Prostate gland (tissue), 2 donors: ENCODE measurements at regions not wholly inside any gene's neighbourhood (a gene's known extent, or its start where the extent isn't known, plus 50 kb on each side); places are given as distances from the start of the nearest gene placed in this dataset.

Experiments
- DNase-seq: peaks from one replicate; pipeline ENCODE4 v3.0.0-alpha.2; 2019; ENCODE audit warnings: low spot score
- H3K27ac ChIP-seq, 2 donors: fragments of 200-600 bp; sonication (generic); 2 replicates each; pipeline ENCODE4 v1.5.1; 2017 to 2019
- H3K27me3 ChIP-seq: fragments of 200-600 bp; sonication (generic); replicated peaks from 2 replicates; pipeline ENCODE4 v1.5.1; 2019; ENCODE audit not compliant: insufficient read depth
- H3K36me3 ChIP-seq, 2 donors: fragments of 200-600 bp; sonication (generic); 1 replicate in 1 of 2; 2 replicates in 1 of 2; pipeline versions ENCODE4 v1.5.1 to v1.8.1; 2017 to 2019
- H3K4me1 ChIP-seq: fragments of 200-600 bp; sonication (generic); replicated peaks from 2 replicates; pipeline ENCODE4 v1.5.1; 2019
- H3K4me3 ChIP-seq, 2 donors: fragments of 200-600 bp; sonication (generic); 2 replicates each; pipeline ENCODE4 v1.5.1; 2017 to 2019
- H3K9me3 ChIP-seq: fragments of 200-600 bp; sonication (generic); 2 replicates; pipeline ENCODE4 v1.5.1; 2017
- CTCF ChIP-seq, 4 experiments: fragments of 200-600 bp in 2 of 4; fragments of 450-650 bp in 2 of 4; sonication (generic) in 2 of 4; IDR thresholded peaks; 1 replicate in 3 of 4; 2 replicates in 1 of 4; pipeline ENCODE4 v1.5.1; 2016 to 2019; ENCODE audit warnings: antibody characterized with exemption in 4 of 4, mild to moderate bottlenecking in 2 of 4, moderate library complexity in 2 of 4
- POLR2A ChIP-seq: fragments of 450-650 bp; IDR thresholded peaks from one replicate; pipeline ENCODE4 v1.6.1; 2016; ENCODE audit warnings: antibody characterized with exemption, mild to moderate bottlenecking
- POLR2AphosphoS5 ChIP-seq: sonication (generic); formaldehyde crosslinking; IDR thresholded peaks from one replicate; pipeline ENCODE4 v1.6.1; 2017; ENCODE audit warnings: antibody characterized with exemption
- WGBS: methylation state at CpG from one replicate; pipeline ENCODE4 v1.1.5; 2018; 5-methylcytosine and 5-hydroxymethylcytosine counted together
- intact Hi-C: fragments of 100-400 bp; cut with DNase I; formaldehyde crosslinking; loops from one replicate; pipeline ENCODE4 v1.14.2; 2022

DNA sequence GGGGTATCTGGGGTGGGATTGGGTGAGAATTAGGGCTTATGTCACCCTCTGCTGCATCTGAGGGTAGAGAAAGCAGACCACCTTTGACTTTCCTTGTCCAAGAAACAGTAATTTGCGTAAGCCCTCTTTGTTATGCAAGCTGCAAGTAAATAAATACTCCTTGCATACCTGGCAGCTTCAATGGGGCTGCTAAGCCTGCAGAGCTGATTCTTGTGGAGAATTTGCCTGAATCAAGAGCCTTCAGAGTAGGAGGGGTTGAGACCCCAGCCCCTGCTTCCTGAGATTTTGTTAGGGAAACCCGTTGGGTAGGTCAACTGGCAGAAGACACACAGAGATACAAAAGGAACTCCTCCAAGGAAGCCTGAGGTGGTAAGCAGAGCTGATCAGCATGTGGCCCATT is 515.1 kb downstream of the DMAC1 start:
- WGBS: 63% methylated on average over 2 of the region's 2 CpGs
- H3K27ac ChIP-seq: no peak overlapping the region
- TF ChIP-seq CTCF (IDR thresholded peaks at IDR 0.05) (no peak), POLR2A (no peak), POLR2AphosphoS5 (no peak)
- H3K4me3 ChIP-seq: no peak overlapping the region
- intact Hi-C loops: no loop called here
- H3K9me3 ChIP-seq: no peaks in the 10 kb centered on the region
- H3K27me3 ChIP-seq: no peaks in the 10 kb centered on the region
- no peaks in the 10 kb centered on the region for H3K36me3 ChIP-seq
- no peaks in the 10 kb centered on the region for H3K4me1 ChIP-seq
- DNase-seq: no peak

- Histone ChIP-seq H3K4me1 (no peaks in the 10 kb centered on the region), H3K9me3 (no peaks in the 10 kb centered on the region), H3K36me3 (no peaks in the 10 kb centered on the region), H3K4me3 (no peak overlapping the region), H3K27me3 (no peaks in the 10 kb centered on the region), H3K27ac (no peak overlapping the region)
- intact Hi-C loops: no loop called here
- WGBS: 95% methylated on average over 1 of the region's 1 CpG
- no peak for DNase-seq
- TF ChIP-seq POLR2A: no peak
- TF ChIP-seq CTCF (IDR thresholded peaks at IDR 0.05): no peak
- no peak for TF ChIP-seq POLR2AphosphoS5
These were observed 515.5 kb downstream of the DMAC1 start for GRCh38 chr9:7284117-7284516.

GRCh38 chr9:7273575-7273974 is 515.8 kb downstream of the KDM4C start:
- intact Hi-C loops: no loop called here
- H3K9me3 ChIP-seq: no peaks in the 10 kb centered on the region
- no peak overlapping the region for H3K4me3 ChIP-seq
- H3K27ac ChIP-seq: no peak overlapping the region
- H3K27me3 ChIP-seq: no peaks in the 10 kb centered on the region
- TF ChIP-seq POLR2A: no peak
- TF ChIP-seq POLR2AphosphoS5: no peak
- peak in 2 of 4 experiments; percentile 31 to 34 for TF ChIP-seq CTCF (IDR thresholded peaks at IDR 0.05)
- no peak for DNase-seq
- 46% methylated on average over 5 of the region's 5 CpGs for WGBS
- H3K36me3 ChIP-seq: no peaks in the 10 kb centered on the region
- no peaks in the 10 kb centered on the region for H3K4me1 ChIP-seq

GRCh38 chr9:7266911-7267595 is 509.3 kb downstream of the KDM4C start:
- WGBS: 34% methylated on average over 14 of the region's 14 CpGs
- Histone ChIP-seq H3K36me3 (no peaks in the 10 kb centered on the region), H3K4me3 (no peak overlapping the region), H3K27me3 (no peaks in the 10 kb centered on the region), H3K27ac (no peak overlapping the region), H3K4me1 (peaks cover 2% of the 10 kb centered on the region), H3K9me3 (no peaks in the 10 kb centered on the region)
- DNase-seq: peak; percentile 31
- intact Hi-C loops: no loop called here
- TF ChIP-seq POLR2AphosphoS5 (peak; percentile 43), POLR2A (no peak)

- Histone ChIP-seq H3K36me3 (no peaks in the 10 kb centered on the region), H3K9me3 (no peaks in the 10 kb centered on the region), H3K27ac (no peak overlapping the region), H3K4me3 (no peak overlapping the region), H3K27me3 (no peaks in the 10 kb centered on the region), H3K4me1 (peaks cover 2% of the 10 kb centered on the region)
- TF ChIP-seq CTCF (IDR thresholded peaks at IDR 0.05): no peak
- TF ChIP-seq POLR2AphosphoS5: no peak
- no peak for TF ChIP-seq POLR2A
- DNase-seq: no peak
- intact Hi-C loops: no loop called here
These were observed 507.4 kb downstream of the KDM4C start for GRCh38 chr9:7265181-7265580.
